Thymus (tissue), 11 donors: ENCODE measurements at regions not wholly inside any gene's neighbourhood (a gene's known extent, or its start where the extent isn't known, plus 50 kb on each side); places are given as distances from the start of the nearest gene placed in this dataset.

Experiments used
- DNase-seq, 9 donors: peaks; one replicate each; pipeline ENCODE4 v3.0.0-alpha.2; 2013; ENCODE audit warnings: low spot score in 9 of 9, low read depth in 6 of 9, missing footprints in 1 of 9
- H3K27ac ChIP-seq, 2 donors: one replicate each; pipeline ENCODE4 v1.5.1; 2013; ENCODE audit warnings: control low read depth in 1 of 2, low read depth in 1 of 2, low read length in 1 of 2, mild to moderate bottlenecking in 1 of 2, moderate library complexity in 1 of 2
- H3K27me3 ChIP-seq, 2 donors: one replicate each; pipeline ENCODE4 v1.5.1; 2013; ENCODE audit warnings: low read length in 1 of 2; ENCODE audit not compliant: control insufficient read depth in 2 of 2, insufficient read depth in 1 of 2
- H3K36me3 ChIP-seq, 2 donors: one replicate each; pipeline ENCODE4 v1.5.1; 2013; ENCODE audit warnings: low read length in 1 of 2, mild to moderate bottlenecking in 1 of 2, moderate library complexity in 1 of 2; ENCODE audit not compliant: control insufficient read depth in 2 of 2, insufficient read depth in 2 of 2
- H3K4me1 ChIP-seq, 2 donors: one replicate each; pipeline ENCODE4 v1.5.1; 2013; ENCODE audit warnings: low read length in 2 of 2; ENCODE audit not compliant: control insufficient read depth in 2 of 2, insufficient read depth in 2 of 2
- H3K4me3 ChIP-seq, 2 donors: one replicate each; pipeline ENCODE4 v1.5.1; 2013; ENCODE audit warnings: low read length in 2 of 2, control low read depth in 1 of 2, mild to moderate bottlenecking in 1 of 2
- H3K9me3 ChIP-seq, 2 donors: one replicate each; pipeline ENCODE4 v1.5.1; 2013; ENCODE audit warnings: low read length in 1 of 2, mild to moderate bottlenecking in 1 of 2; ENCODE audit not compliant: control insufficient read depth in 2 of 2, insufficient read depth in 1 of 2
- WGBS: extraction: QIAGEN DNeasy Blood & Tissue Kit; methylation state at CpG from one replicate; pipeline ENCODE4 v1.1.7; 2013; 5-methylcytosine and 5-hydroxymethylcytosine counted together
- donor health status: healthy.

- H3K4me1 ChIP-seq = no peaks in the 10 kb centered on the region
- no peaks in the 10 kb centered on the region for H3K27me3 ChIP-seq
- 94% methylated on average over 2 of the region's 2 CpGs for WGBS
- no peaks in the 10 kb centered on the region for H3K36me3 ChIP-seq
- H3K9me3 ChIP-seq = no peaks in the 10 kb centered on the region
- no peak overlapping the region for H3K27ac ChIP-seq
- DNase-seq = no peak
- H3K4me3 ChIP-seq = no peak overlapping the region
Observed at GRCh38 chr4:112900416-112900815, 149.0 kb upstream of the ANK2 start.

GRCh38 chr4:112901962-112902411, 147.5 kb upstream of the ANK2 start:
- 97% methylated on average over 1 of the region's 1 CpG for WGBS
- no peak overlapping the region for H3K4me3 ChIP-seq
- no peak for DNase-seq
- no peaks in the 10 kb centered on the region for H3K9me3 ChIP-seq
- H3K36me3 ChIP-seq = no peaks in the 10 kb centered on the region
- H3K4me1 ChIP-seq = no peaks in the 10 kb centered on the region
- H3K27me3 ChIP-seq = no peaks in the 10 kb centered on the region
- no peak overlapping the region for H3K27ac ChIP-seq

- Histone ChIP-seq H3K36me3 (no peaks in the 10 kb centered on the region), H3K27me3 (no peaks in the 10 kb centered on the region), H3K9me3 (no peaks in the 10 kb centered on the region), H3K4me1 (no peaks in the 10 kb centered on the region), H3K27ac (no peak overlapping the region), H3K4me3 (no peak overlapping the region)
- WGBS = 92% methylated on average over 4 of the region's 4 CpGs
- DNase-seq = no peak
Observed at GRCh38 chr4:112905728-112906127, 143.7 kb upstream of the ANK2 start.

- Histone ChIP-seq H3K4me1 (no peaks in the 10 kb centered on the region), H3K36me3 (no peaks in the 10 kb centered on the region), H3K9me3 (no peaks in the 10 kb centered on the region), H3K4me3 (no peak overlapping the region), H3K27ac (no peak overlapping the region), H3K27me3 (no peaks in the 10 kb centered on the region)
- WGBS = 93% methylated on average over 1 of the region's 1 CpG
- DNase-seq = no peak
Observed at GRCh38 chr4:112908511-112908910, 140.9 kb upstream of the ANK2 start.

GRCh38 chr4:112910109-112910736, 139.2 kb upstream of the ANK2 start:
- 8% methylated on average over 7 of the region's 7 CpGs for WGBS
- no peak overlapping the region for H3K4me3 ChIP-seq
- H3K27ac ChIP-seq = no peak overlapping the region
- H3K27me3 ChIP-seq = no peaks in the 10 kb centered on the region
- DNase-seq = no peak
- no peaks in the 10 kb centered on the region for H3K9me3 ChIP-seq
- H3K4me1 ChIP-seq = no peaks in the 10 kb centered on the region
- no peaks in the 10 kb centered on the region for H3K36me3 ChIP-seq

GRCh38 chr4:112916868-112917267, 132.6 kb upstream of the ANK2 start:
- WGBS = 87% methylated on average over 3 of the region's 3 CpGs
- Histone ChIP-seq H3K27ac (no peak overlapping the region), H3K4me1 (no peaks in the 10 kb centered on the region), H3K36me3 (no peaks in the 10 kb centered on the region), H3K4me3 (no peak overlapping the region), H3K27me3 (no peaks in the 10 kb centered on the region), H3K9me3 (no peaks in the 10 kb centered on the region)
- DNase-seq = no peak

GRCh38 chr4:112923516-112923915, 125.9 kb upstream of the ANK2 start:
- Histone ChIP-seq H3K4me1 (no peaks in the 10 kb centered on the region), H3K27me3 (no peaks in the 10 kb centered on the region), H3K9me3 (no peaks in the 10 kb centered on the region), H3K36me3 (no peaks in the 10 kb centered on the region), H3K4me3 (no peak overlapping the region), H3K27ac (no peak overlapping the region)
- DNase-seq = no peak
- 84% methylated on average over 1 of the region's 1 CpG for whole genome bisulfite sequencing

GRCh38 chr4:112926819-112927218, 122.6 kb upstream of the ANK2 start:
- no peaks in the 10 kb centered on the region for H3K9me3 ChIP-seq
- no peak for DNase-seq
- no peaks in the 10 kb centered on the region for H3K27me3 ChIP-seq
- no peak overlapping the region for H3K27ac ChIP-seq
- 84% methylated on average over 1 of the region's 1 CpG for WGBS
- H3K4me3 ChIP-seq = no peak overlapping the region
- no peaks in the 10 kb centered on the region for H3K36me3 ChIP-seq
- no peaks in the 10 kb centered on the region for H3K4me1 ChIP-seq

GRCh38 chr4:112927544-112927943, 121.9 kb upstream of the ANK2 start:
- no peaks in the 10 kb centered on the region for H3K9me3 ChIP-seq
- no peak overlapping the region for H3K4me3 ChIP-seq
- no peak overlapping the region for H3K27ac ChIP-seq
- DNase-seq = no peak
- H3K36me3 ChIP-seq = no peaks in the 10 kb centered on the region
- no peaks in the 10 kb centered on the region for H3K4me1 ChIP-seq
- WGBS = 92% methylated on average over 1 of the region's 1 CpG
- H3K27me3 ChIP-seq = no peaks in the 10 kb centered on the region

GRCh38 chr4:112931001-112931400, 118.5 kb upstream of the ANK2 start:
- H3K4me3 ChIP-seq = no peak overlapping the region
- 4% methylated on average over 4 of the region's 4 CpGs for WGBS
- no peaks in the 10 kb centered on the region for H3K9me3 ChIP-seq
- no peak overlapping the region for H3K27ac ChIP-seq
- no peaks in the 10 kb centered on the region for H3K4me1 ChIP-seq
- no peaks in the 10 kb centered on the region for H3K27me3 ChIP-seq
- H3K36me3 ChIP-seq = no peaks in the 10 kb centered on the region
- no peak for DNase-seq
